Spleen (tissue), 11 donors: ENCODE measurements at regions not wholly inside any gene's neighbourhood (a gene's known extent, or its start where the extent isn't known, plus 50 kb on each side); places are given as distances from the start of the nearest gene placed in this dataset.
"Not testable (repeated sequence)": the region's sequence is repeated elsewhere in the genome, so short reads cannot be mapped to it uniquely, and the experiment has no call there.

ENCODE experiments used
- DNase-seq: peaks from one replicate; pipeline ENCODE4 v3.0.0-alpha.2; 2020
- H3K27ac ChIP-seq, 8 donors: fragments of 200-600 bp; sonication (generic) in 7 of 8; 1 replicate in 4 of 8; 2 replicates in 4 of 8; pipeline versions ENCODE4 v1.5.0 to v1.8.0; 2016 to 2021; ENCODE audit warnings: inconsistent platforms in 4 of 8, mild to moderate bottlenecking in 4 of 8, moderate library complexity in 1 of 8
- H3K27me3 ChIP-seq, 7 donors: fragments of 200-600 bp; sonication (generic) in 6 of 7; replicated peaks in 1 of 7; 1 replicate in 4 of 7; 2 replicates in 3 of 7; pipeline versions ENCODE4 v1.5.0 to v1.8.0; 2016 to 2021; ENCODE audit warnings: inconsistent platforms in 3 of 7, mild to moderate bottlenecking in 1 of 7
- H3K36me3 ChIP-seq, 6 donors: fragments of 200-600 bp; sonication (generic) in 5 of 6; 1 replicate in 4 of 6; 2 replicates in 2 of 6; pipeline versions ENCODE4 v1.5.0 to v1.8.0; 2016 to 2021; ENCODE audit warnings: inconsistent platforms in 2 of 6
- H3K4me1 ChIP-seq, 6 donors: fragments of 200-600 bp; sonication (generic) in 5 of 6; 1 replicate in 3 of 6; 2 replicates in 3 of 6; pipeline versions ENCODE4 v1.5.0 to v1.8.0; 2016 to 2021; ENCODE audit warnings: inconsistent platforms in 3 of 6
- H3K4me3 ChIP-seq, 8 donors: fragments of 200-600 bp; sonication (generic) in 7 of 8; 1 replicate in 4 of 8; 2 replicates in 4 of 8; pipeline versions ENCODE4 v1.5.0 to v1.8.0; 2016 to 2021; ENCODE audit warnings: inconsistent platforms in 4 of 8, mild to moderate bottlenecking in 4 of 8, moderate library complexity in 2 of 8
- H3K9me3 ChIP-seq, 8 donors: fragments of 200-600 bp; sonication (generic) in 7 of 8; 1 replicate in 4 of 8; 2 replicates in 4 of 8; pipeline versions ENCODE4 v1.5.0 to v1.8.0; 2016 to 2021; ENCODE audit warnings: inconsistent platforms in 4 of 8
- CTCF ChIP-seq, 11 experiments: fragments of 200-600 bp in 7 of 11; fragments of 450-650 bp in 4 of 11; sonication (generic) in 4 of 11; IDR thresholded peaks in 8 of 11; conservative IDR thresholded peaks in 3 of 11; 1 replicate in 7 of 11; 2 replicates in 4 of 11; pipeline versions ENCODE4 v1.4.0 to v1.8.0; 2016 to 2021; ENCODE audit warnings: antibody characterized with exemption in 11 of 11, inconsistent platforms in 4 of 11, mild to moderate bottlenecking in 1 of 11
- POLR2A ChIP-seq, 3 donors: fragments of 450-650 bp; IDR thresholded peaks; one replicate each; pipeline ENCODE4 v1.5.1; 2017; ENCODE audit warnings: antibody characterized with exemption in 3 of 3, mild to moderate bottlenecking in 1 of 3
- POLR2AphosphoS5 ChIP-seq, 3 donors: sonication (generic); formaldehyde crosslinking; IDR thresholded peaks; one replicate each; pipeline ENCODE4 v1.5.1; 2017; ENCODE audit warnings: antibody characterized with exemption in 3 of 3
- WGBS, 5 donors: extraction: QIAGEN DNeasy Blood & Tissue Kit in 3 of 5; methylation state at CpG; one replicate each; pipeline versions ENCODE4 v1.1.5 to v1.1.7; 2013 to 2018; 5-methylcytosine and 5-hydroxymethylcytosine counted together
- intact Hi-C: fragments of 100-400 bp; cut with DNase I; formaldehyde crosslinking; loops from one replicate; pipeline ENCODE4 v1.15.0; 2023; ENCODE audit warnings: low total_unique reads
- donor health status: healthy with polysubstance abuse.
- donor health status: DM: no; HTN: no; CAD: no; lungs with moderate emphysema.
- donor health status: DM: no; HTN: no; CAD: no.
- donor health status: Bipolar disorder and iron deficiency.
- donor health status: healthy.
- donor health status: DM: no; HTN: no; CAD: no.
- donor health status: DM: yes; HTN: yes; CAD: no.

DNA sequence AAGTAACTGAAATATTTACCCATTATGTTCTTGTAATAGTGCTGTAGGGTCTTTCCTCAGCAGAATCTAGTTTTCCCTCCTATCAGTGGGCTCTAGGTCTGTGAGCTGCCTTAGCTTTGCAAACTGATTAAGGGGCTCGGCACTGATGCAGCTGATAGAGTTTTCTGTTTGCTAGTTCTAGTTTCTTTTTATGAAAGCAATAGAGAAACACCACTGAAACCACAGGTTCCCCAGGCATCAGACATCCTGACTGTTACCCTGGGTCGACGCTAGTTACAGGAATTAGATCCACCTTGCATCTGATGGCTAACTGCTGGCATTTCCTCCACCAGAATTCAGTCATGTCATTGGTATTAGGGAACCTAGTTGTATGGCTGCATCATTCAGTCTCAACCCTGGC, 225.0 kb upstream of the VCX start:
- DNase-seq, result no peak
- no peaks in the 10 kb centered on the region for H3K36me3 ChIP-seq
- no peaks in the 10 kb centered on the region for H3K4me1 ChIP-seq
- H3K27me3 ChIP-seq, result no peaks in the 10 kb centered on the region
- WGBS, 5 donors, result 62 to 87% (median 76%) methylated on average over 3 of the region's 3 CpGs; no CpG with 5 or more reads in 1 of the 5 donors
- TF ChIP-seq CTCF (IDR thresholded peaks at IDR 0.05 in 8 of 11, conservative IDR thresholded peaks at IDR 0.05 in 3 of 11) (no peak), POLR2AphosphoS5 (IDR thresholded peaks at IDR 0.05) (no peak), POLR2A (IDR thresholded peaks at IDR 0.05) (no peak)
- H3K4me3 ChIP-seq, result no peak overlapping the region
- intact Hi-C loops, result no loop called here
- H3K27ac ChIP-seq, result no peak overlapping the region
- H3K9me3 ChIP-seq, result no peaks in the 10 kb centered on the region

GRCh38 chrX:7614616-7615015, 228.4 kb upstream of the VCX start:
- DNase-seq, result no peak
- Histone ChIP-seq H3K9me3 (no peaks in the 10 kb centered on the region), H3K4me3 (no peak overlapping the region), H3K36me3 (no peaks in the 10 kb centered on the region), H3K4me1 (no peaks in the 10 kb centered on the region), H3K27ac (no peak overlapping the region), H3K27me3 (no peaks in the 10 kb centered on the region)
- TF ChIP-seq POLR2A (IDR thresholded peaks at IDR 0.05), result no peak
- no peak for TF ChIP-seq POLR2AphosphoS5 (IDR thresholded peaks at IDR 0.05)
- TF ChIP-seq CTCF (IDR thresholded peaks at IDR 0.05 in 8 of 11, conservative IDR thresholded peaks at IDR 0.05 in 3 of 11), result no peak
- intact Hi-C loops, result no loop called here
- WGBS, 5 donors, result 82 to 95% (median 86%) methylated on average over 3 of the region's 3 CpGs

GRCh38 chrX:7608625-7609024, 234.3 kb upstream of the VCX start:
- WGBS, 5 donors, result 94 to 99% methylated on average over 15 to 21 of the region's 29 CpGs; no CpG with 5 or more reads in 3 of the 5 donors
- not testable (repeated sequence) for H3K9me3 ChIP-seq

GRCh38 chrX:7606039-7606652, 236.8 kb upstream of the VCX start:
- Histone ChIP-seq H3K36me3 (no peaks in the 10 kb centered on the region), H3K9me3 (peaks cover 0 to 16% (median 1%) of the 10 kb centered on the region in 8 donors), H3K27me3 (no peaks in the 10 kb centered on the region), H3K4me3 (no peak overlapping the region), H3K27ac (no peak overlapping the region), H3K4me1 (no peaks in the 10 kb centered on the region)
- intact Hi-C loops, result no loop called here
- DNase-seq, result no peak
- TF ChIP-seq POLR2AphosphoS5 (IDR thresholded peaks at IDR 0.05) (no peak), POLR2A (IDR thresholded peaks at IDR 0.05) (no peak), CTCF (IDR thresholded peaks at IDR 0.05 in 8 of 11, conservative IDR thresholded peaks at IDR 0.05 in 3 of 11) (no peak)
- 74 to 85% (median 75%) methylated on average over 7 of the region's 7 CpGs for WGBS, 5 donors

More at GRCh38 chrX:7608625-7609024, 234.3 kb upstream of the VCX start:
- H3K27me3 ChIP-seq, intact Hi-C loops, H3K36me3 ChIP-seq, H3K27ac ChIP-seq, DNase-seq, H3K4me3 ChIP-seq, H3K4me1 ChIP-seq: not testable (repeated sequence)

DNA sequence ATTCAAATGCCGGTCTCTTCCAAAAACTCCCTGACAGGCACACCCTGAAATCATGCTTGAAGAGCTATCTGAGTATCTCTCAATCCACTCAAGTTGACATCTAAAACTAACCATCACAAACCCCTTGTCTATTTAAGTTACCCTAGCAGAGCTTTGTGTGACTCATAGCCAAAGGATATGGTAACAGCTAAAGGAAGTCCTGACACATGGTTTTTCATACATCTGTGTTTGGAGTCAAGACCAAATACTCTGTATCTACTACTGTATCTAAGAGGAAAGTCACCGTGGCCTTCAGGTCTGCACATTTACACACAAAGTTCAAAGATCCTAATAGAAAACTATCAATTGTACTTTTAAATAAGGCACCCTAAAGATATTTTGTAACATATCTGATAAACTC, 239.6 kb upstream of the VCX start:
- DNase-seq, result no peak
- TF ChIP-seq CTCF (IDR thresholded peaks at IDR 0.05 in 8 of 11, conservative IDR thresholded peaks at IDR 0.05 in 3 of 11) (no peak), POLR2AphosphoS5 (IDR thresholded peaks at IDR 0.05) (no peak), POLR2A (IDR thresholded peaks at IDR 0.05) (no peak)
- H3K4me3 ChIP-seq, result no peak overlapping the region
- H3K27ac ChIP-seq, result no peak overlapping the region
- H3K4me1 ChIP-seq, result no peaks in the 10 kb centered on the region
- intact Hi-C loops, result no loop called here
- WGBS, 5 donors, result 84 to 100% (median 95%) methylated on average over 2 of the region's 2 CpGs
- H3K9me3 ChIP-seq, result peaks cover 0 to 12% (median 1%) of the 10 kb centered on the region in 8 donors
- H3K36me3 ChIP-seq, result no peaks in the 10 kb centered on the region
- no peaks in the 10 kb centered on the region for H3K27me3 ChIP-seq
